ENCODE measurements at regions not wholly inside any gene's neighbourhood (a gene's known extent, or its start where the extent isn't known, plus 50 kb on each side); places are given as distances from the start of the nearest gene placed in this dataset.

DNA sequence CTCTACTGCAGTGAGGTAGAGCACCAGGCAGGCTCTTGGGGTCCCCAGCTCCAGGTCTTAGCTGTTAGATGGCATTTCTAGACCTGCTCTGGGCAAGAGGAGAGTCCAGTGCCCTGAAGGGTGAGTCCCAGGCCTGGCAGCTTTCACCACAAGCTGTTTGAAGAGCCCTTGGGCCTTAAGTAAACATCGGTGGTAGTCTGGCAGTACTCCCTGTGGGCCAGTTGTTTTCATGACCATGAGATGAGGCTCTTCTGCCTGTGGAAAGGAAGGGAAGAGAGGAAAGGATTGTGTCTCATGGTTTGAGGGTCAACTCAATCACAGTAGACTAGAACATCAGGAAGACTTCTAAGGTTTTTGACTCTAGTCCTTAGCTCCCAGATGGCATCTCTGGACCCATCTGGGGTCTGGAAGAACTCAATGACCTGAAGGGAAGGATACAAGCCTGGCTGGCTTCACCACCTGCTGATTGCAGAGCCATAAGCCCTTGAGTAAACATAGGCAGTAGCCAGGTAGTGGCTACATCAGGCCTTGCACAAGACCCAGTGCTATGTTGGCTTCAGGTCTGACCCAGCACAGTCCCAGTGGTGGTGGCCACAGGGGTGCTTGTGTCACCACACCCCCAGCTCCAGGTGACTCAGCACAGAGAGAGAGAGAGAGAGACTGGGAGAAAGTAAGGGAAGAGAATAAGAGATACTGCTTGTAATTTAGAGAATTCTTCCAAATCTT, 114.3 kb upstream of the PCSK5 start:
- Histone ChIP-seq H3K79me2 (ENCODE audit: insufficient read depth, low read length) (no peaks in the 10 kb centered on the region), H3K9ac (ENCODE audit: low read depth, low read length, poor library complexity, severe bottlenecking) (no peak overlapping the region)

DNA sequence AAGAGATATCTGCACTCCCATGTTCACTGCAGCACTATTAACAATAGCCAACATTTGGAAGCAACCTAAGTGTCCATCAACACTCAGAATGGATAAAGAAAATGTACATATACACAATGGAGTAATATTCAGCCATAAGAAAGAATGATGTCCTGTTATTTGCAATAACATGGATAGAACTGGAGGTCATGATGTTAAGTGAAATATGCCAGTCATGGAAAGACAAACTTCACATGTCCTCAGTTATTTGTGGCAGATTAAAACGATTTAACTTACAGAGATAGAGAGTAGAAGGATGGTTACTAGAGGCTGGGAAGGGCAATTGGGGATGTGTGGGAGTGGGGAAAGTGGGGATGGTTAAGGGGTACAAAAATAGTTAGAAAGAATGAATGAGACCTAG, 110.3 kb upstream of the PCSK5 start:
- H3K79me2 ChIP-seq (ENCODE audit: insufficient read depth, low read length): no peaks in the 10 kb centered on the region
- H3F3A ChIP-seq (ENCODE audit: low read depth): no peaks in the 10 kb centered on the region

More for the DNA sequence above, 114.3 kb upstream of the PCSK5 start:
- no peak overlapping the region for H2AFZ ChIP-seq (ENCODE audit: low read length)
- H3K4me1 ChIP-seq (ENCODE audit: insufficient read depth, low read length, poor library complexity, severe bottlenecking): no peaks in the 10 kb centered on the region
- H3K36me3 ChIP-seq (ENCODE audit: insufficient read depth, low read length): no peaks in the 10 kb centered on the region
- TF ChIP-seq, protein P1, sequence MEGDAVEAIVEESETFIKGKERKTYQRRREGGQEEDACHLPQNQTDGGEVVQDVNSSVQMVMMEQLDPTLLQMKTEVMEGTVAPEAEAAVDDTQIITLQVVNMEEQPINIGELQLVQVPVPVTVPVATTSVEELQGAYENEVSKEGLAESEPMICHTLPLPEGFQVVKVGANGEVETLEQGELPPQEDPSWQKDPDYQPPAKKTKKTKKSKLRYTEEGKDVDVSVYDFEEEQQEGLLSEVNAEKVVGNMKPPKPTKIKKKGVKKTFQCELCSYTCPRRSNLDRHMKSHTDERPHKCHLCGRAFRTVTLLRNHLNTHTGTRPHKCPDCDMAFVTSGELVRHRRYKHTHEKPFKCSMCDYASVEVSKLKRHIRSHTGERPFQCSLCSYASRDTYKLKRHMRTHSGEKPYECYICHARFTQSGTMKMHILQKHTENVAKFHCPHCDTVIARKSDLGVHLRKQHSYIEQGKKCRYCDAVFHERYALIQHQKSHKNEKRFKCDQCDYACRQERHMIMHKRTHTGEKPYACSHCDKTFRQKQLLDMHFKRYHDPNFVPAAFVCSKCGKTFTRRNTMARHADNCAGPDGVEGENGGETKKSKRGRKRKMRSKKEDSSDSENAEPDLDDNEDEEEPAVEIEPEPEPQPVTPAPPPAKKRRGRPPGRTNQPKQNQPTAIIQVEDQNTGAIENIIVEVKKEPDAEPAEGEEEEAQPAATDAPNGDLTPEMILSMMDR (conservative IDR thresholded peaks at IDR 0.05; ENCODE audit: low read length): no peak
- TF ChIP-seq EZH2phosphoT487 (IDR thresholded peaks at IDR 0.05; ENCODE audit: borderline replicate concordance): no peak
- H3K4me2 ChIP-seq (ENCODE audit: low read depth, low read length, poor library complexity, severe bottlenecking): no peak overlapping the region
- H3K4me3 ChIP-seq (ENCODE audit: low read length, poor library complexity, severe bottlenecking): no peak overlapping the region
- no peaks in the 10 kb centered on the region for H4K20me1 ChIP-seq (ENCODE audit: insufficient read depth, low read length, poor library complexity, severe bottlenecking)
- H3F3A ChIP-seq (ENCODE audit: low read depth): no peaks in the 10 kb centered on the region
- no peaks in the 10 kb centered on the region for H3K9me2 ChIP-seq (replicated peaks; ENCODE audit: low read depth, low read length)
- H3K27me3 ChIP-seq (ENCODE audit: insufficient read depth, low read length, poor library complexity, severe bottlenecking): no peaks in the 10 kb centered on the region
- no peaks in the 10 kb centered on the region for H3K9me3 ChIP-seq (ENCODE audit: insufficient read depth, low read depth, low read length)

DNA sequence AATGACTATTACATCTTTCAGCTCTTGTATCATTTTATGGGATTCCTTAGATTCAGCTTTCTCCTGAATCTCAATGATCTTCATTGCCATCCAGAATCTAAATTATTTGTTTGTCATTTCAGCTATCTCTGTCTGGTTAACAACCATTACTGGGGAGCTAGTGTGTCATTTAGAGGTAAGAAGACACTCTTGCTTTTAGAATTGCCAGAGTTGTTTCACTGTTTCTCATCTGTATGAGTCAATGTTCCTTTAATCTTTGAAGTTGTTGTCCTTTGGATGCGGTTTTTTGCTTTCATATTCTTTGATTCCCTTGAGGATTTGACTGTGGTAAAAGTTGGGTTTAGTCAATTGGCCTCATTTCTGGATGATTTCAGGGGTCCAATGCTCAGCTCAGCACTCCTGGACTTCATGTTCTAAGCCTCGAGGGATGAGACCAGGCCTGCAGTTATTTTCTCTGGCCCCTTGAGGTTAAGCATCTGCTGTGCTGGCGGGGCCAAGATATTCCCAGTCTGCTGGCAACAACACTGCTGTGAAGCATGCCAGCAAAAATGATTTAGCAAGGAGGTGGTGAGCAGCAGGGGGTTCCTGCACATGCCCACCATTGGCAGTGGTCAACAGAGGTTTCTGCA, 102.4 kb upstream of the PCSK5 start:
- Histone ChIP-seq H4K20me1 (ENCODE audit: insufficient read depth, low read length, poor library complexity, severe bottlenecking) (no peaks in the 10 kb centered on the region), H3K9ac (ENCODE audit: low read depth, low read length, poor library complexity, severe bottlenecking) (no peak overlapping the region), H3K9me3 (ENCODE audit: insufficient read depth, low read depth, low read length) (no peaks in the 10 kb centered on the region)

More for the DNA sequence above, 110.3 kb upstream of the PCSK5 start:
- H3K9me2 ChIP-seq (replicated peaks; ENCODE audit: low read depth, low read length): no peaks in the 10 kb centered on the region
- no peak overlapping the region for H3K4me2 ChIP-seq (ENCODE audit: low read depth, low read length, poor library complexity, severe bottlenecking)
- H3K27me3 ChIP-seq (ENCODE audit: insufficient read depth, low read length, poor library complexity, severe bottlenecking): no peaks in the 10 kb centered on the region
- H3K9me3 ChIP-seq (ENCODE audit: insufficient read depth, low read depth, low read length): no peaks in the 10 kb centered on the region
- TF ChIP-seq, protein P1 (conservative IDR thresholded peaks at IDR 0.05; ENCODE audit: low read length): no peak
- TF ChIP-seq EZH2phosphoT487 (IDR thresholded peaks at IDR 0.05; ENCODE audit: borderline replicate concordance): no peak
- H3K36me3 ChIP-seq (ENCODE audit: insufficient read depth, low read length): no peaks in the 10 kb centered on the region
- no peak overlapping the region for H2AFZ ChIP-seq (ENCODE audit: low read length)
- no peaks in the 10 kb centered on the region for H3K4me1 ChIP-seq (ENCODE audit: insufficient read depth, low read length, poor library complexity, severe bottlenecking)
- H3K4me3 ChIP-seq (ENCODE audit: low read length, poor library complexity, severe bottlenecking): no peak overlapping the region
- no peaks in the 10 kb centered on the region for H4K20me1 ChIP-seq (ENCODE audit: insufficient read depth, low read length, poor library complexity, severe bottlenecking)
- no peak overlapping the region for H3K9ac ChIP-seq (ENCODE audit: low read depth, low read length, poor library complexity, severe bottlenecking)

More for the DNA sequence above, 102.4 kb upstream of the PCSK5 start:
- Histone ChIP-seq H3F3A (ENCODE audit: low read depth) (no peaks in the 10 kb centered on the region), H2AFZ (ENCODE audit: low read length) (no peak overlapping the region), H3K4me3 (ENCODE audit: low read length, poor library complexity, severe bottlenecking) (no peak overlapping the region), H3K4me1 (ENCODE audit: insufficient read depth, low read length, poor library complexity, severe bottlenecking) (no peaks in the 10 kb centered on the region), H3K36me3 (ENCODE audit: insufficient read depth, low read length) (no peaks in the 10 kb centered on the region), H3K4me2 (ENCODE audit: low read depth, low read length, poor library complexity, severe bottlenecking) (no peak overlapping the region), H3K27me3 (ENCODE audit: insufficient read depth, low read length, poor library complexity, severe bottlenecking) (no peaks in the 10 kb centered on the region), H3K9me2 (replicated peaks; ENCODE audit: low read depth, low read length) (no peaks in the 10 kb centered on the region), H3K79me2 (ENCODE audit: insufficient read depth, low read length) (no peaks in the 10 kb centered on the region)
- TF ChIP-seq, protein P1 (conservative IDR thresholded peaks at IDR 0.05; ENCODE audit: low read length): no peak
- no peak for TF ChIP-seq EZH2phosphoT487 (IDR thresholded peaks at IDR 0.05; ENCODE audit: borderline replicate concordance)

Data from Loucy (cell line).